HL-60 (cell line): ENCODE measurements at regions not wholly inside any gene's neighbourhood (a gene's known extent, or its start where the extent isn't known, plus 50 kb on each side); places are given as distances from the start of the nearest gene placed in this dataset.

Experiments
- DNase-seq, 2 experiments: peaks; one replicate each; pipeline ENCODE4 v3.0.0-alpha.2; 2010 to 2020; ENCODE audit warnings: low read depth in 1 of 2, low spot score in 1 of 2
- H3K27ac ChIP-seq: fragments of 250-450 bp; sonication (Bioruptor Pico); replicated peaks from 2 replicates; pipeline ENCODE4 v1.5.1; 2020; ENCODE audit warnings: mild to moderate bottlenecking, moderate library complexity
- H3K27me3 ChIP-seq: fragments of 250-450 bp; sonication (Bioruptor Pico); 2 replicates; pipeline ENCODE4 v1.5.1; 2021; ENCODE audit warnings: mild to moderate bottlenecking, moderate library complexity; ENCODE audit not compliant: insufficient read depth, poor library complexity, severe bottlenecking
- H3K4me3 ChIP-seq: replicated peaks from 2 replicates; pipeline ENCODE4 v1.5.1; 2011; ENCODE audit warnings: mild to moderate bottlenecking, control low read depth, low read length; ENCODE audit not compliant: insufficient read depth
- CTCF ChIP-seq: IDR thresholded peaks from one replicate; pipeline ENCODE4 v1.5.1; 2011; ENCODE audit warnings: low read length, control low read depth, inconsistent platforms; ENCODE audit not compliant: insufficient read depth
- GABPA ChIP-seq: IDR thresholded peaks from 2 replicates; pipeline ENCODE4 v1.6.1; 2012; ENCODE audit warnings: low read depth
- POLR2AphosphoS5 ChIP-seq: IDR thresholded peaks from 2 replicates; pipeline ENCODE4 v1.6.1; 2012; ENCODE audit warnings: low read depth
- REST ChIP-seq: IDR thresholded peaks from 2 replicates; pipeline ENCODE4 v1.6.1; 2012; ENCODE audit warnings: low read depth; ENCODE audit not compliant: insufficient replicate concordance
- SPI1 ChIP-seq: IDR thresholded peaks from 2 replicates; pipeline ENCODE4 v1.6.1; 2012; ENCODE audit warnings: low read depth, mild to moderate bottlenecking, borderline replicate concordance

- Histone ChIP-seq H3K27ac (no peak overlapping the region), H3K27me3 (no peaks in the 10 kb centered on the region), H3K4me3 (no peak overlapping the region)
- DNase-seq: no peak
- TF ChIP-seq GABPA (no peak), SPI1 (no peak), POLR2AphosphoS5 (no peak), REST (no peak)
Measured at GRCh38 chr20:50309764-50310672, 119.4 kb downstream of the CEBPB start.

- Histone ChIP-seq H3K27ac (no peak overlapping the region), H3K4me3 (no peak overlapping the region), H3K27me3 (no peaks in the 10 kb centered on the region)
- TF ChIP-seq POLR2AphosphoS5 (no peak), CTCF (no peak), GABPA (no peak), SPI1 (no peak), REST (no peak)
- no peak for DNase-seq
Measured at GRCh38 chr20:50310673-50311051, 120.0 kb downstream of the CEBPB start.

GRCh38 chr20:50311308-50312001, 120.8 kb downstream of the CEBPB start:
- DNase-seq: no peak
- H3K27ac ChIP-seq: no peak overlapping the region
- TF ChIP-seq POLR2AphosphoS5 (no peak), GABPA (no peak), CTCF (no peak), REST (no peak), SPI1 (no peak)

More at GRCh38 chr20:50311308-50312001, 120.8 kb downstream of the CEBPB start:
- no peak overlapping the region for H3K4me3 ChIP-seq
- no peaks in the 10 kb centered on the region for H3K27me3 ChIP-seq
